ENCODE measurements at regions not wholly inside any gene's neighbourhood (a gene's known extent, or its start where the extent isn't known, plus 50 kb on each side); places are given as distances from the start of the nearest gene placed in this dataset.

- H3K27me3 ChIP-seq (ENCODE audit: low read length), result no peaks in the 10 kb centered on the region; the same call in 1 of the 2 replicates
- no peaks in the 10 kb centered on the region for H3K9me3 ChIP-seq (ENCODE audit: low read length)
- ChIA-PET POLR2A (ENCODE audit: unreplicated experiment) (no interaction called here), CTCF (no interaction called here)
- no peaks in the 10 kb centered on the region for H3K36me3 ChIP-seq (ENCODE audit: low read depth, low read length)
- TF ChIP-seq EZH2 (IDR thresholded peaks at IDR 0.05; ENCODE audit: low read length, unreplicated experiment), result no peak
- TF ChIP-seq CTCF (conservative IDR thresholded peaks at IDR 0.05; ENCODE audit: low read depth, low read length), result no peak
- TF ChIP-seq EZH2phosphoT487 (IDR thresholded peaks at IDR 0.05; ENCODE audit: borderline replicate concordance, low read length), result no peak
- no peak overlapping the region for H2AFZ ChIP-seq (ENCODE audit: low read length)
- H3K27ac ChIP-seq (ENCODE audit: low read length), result no peak overlapping the region
- no peaks in the 10 kb centered on the region for H3K9me2 ChIP-seq (replicated peaks; ENCODE audit: low read length)
- intact Hi-C loops (cut with micrococcal nuclease), result no loop called here
- no peak overlapping the region for H3K4me2 ChIP-seq (ENCODE audit: low read length)
- H3K4me1 ChIP-seq (ENCODE audit: insufficient read depth, low read length), result no peaks in the 10 kb centered on the region
- H3K79me2 ChIP-seq (ENCODE audit: low read length), result no peaks in the 10 kb centered on the region
- no peaks in the 10 kb centered on the region for H3F3A ChIP-seq (ENCODE audit: low read length, unreplicated experiment)
- no peak overlapping the region for H3K4me3 ChIP-seq (ENCODE audit: low read length)
- no peak overlapping the region for H3K9ac ChIP-seq (ENCODE audit: low read length)
- DNase-seq (no peak), ATAC-seq (no peak)
- no peaks in the 10 kb centered on the region for H4K20me1 ChIP-seq (ENCODE audit: low read length)
- no TSS peak for BruUV-seq (replicated peaks)
These were observed 66.8 kb upstream of the SMAD1 start for GRCh38 chr4:145414841-145415240.

GRCh38 chr4:145414226-145414625, 67.4 kb upstream of the SMAD1 start:
- Histone ChIP-seq H3K9ac (ENCODE audit: low read length) (no peak overlapping the region), H2AFZ (ENCODE audit: low read length) (no peak overlapping the region), H3K4me2 (ENCODE audit: low read length) (no peak overlapping the region), H3K27me3 (ENCODE audit: low read length) (no peaks in the 10 kb centered on the region; the same call in 1 of the 2 replicates), H3K27ac (ENCODE audit: low read length) (no peak overlapping the region), H3K79me2 (ENCODE audit: low read length) (no peaks in the 10 kb centered on the region), H3K4me1 (ENCODE audit: insufficient read depth, low read length) (no peaks in the 10 kb centered on the region), H4K20me1 (ENCODE audit: low read length) (no peaks in the 10 kb centered on the region), H3F3A (ENCODE audit: low read length, unreplicated experiment) (no peaks in the 10 kb centered on the region), H3K9me2 (replicated peaks; ENCODE audit: low read length) (no peaks in the 10 kb centered on the region), H3K9me3 (ENCODE audit: low read length) (no peaks in the 10 kb centered on the region), H3K4me3 (ENCODE audit: low read length) (no peak overlapping the region), H3K36me3 (ENCODE audit: low read depth, low read length) (no peaks in the 10 kb centered on the region)
- ATAC-seq (no peak), DNase-seq (no peak)
- intact Hi-C loops (cut with micrococcal nuclease), result no loop called here
- POLR2A ChIA-PET (ENCODE audit: unreplicated experiment), result no interaction called here
- no TSS peak for BruUV-seq (replicated peaks)
- CTCF ChIA-PET, result no interaction called here
- TF ChIP-seq EZH2 (IDR thresholded peaks at IDR 0.05; ENCODE audit: low read length, unreplicated experiment), result no peak
- no peak for TF ChIP-seq CTCF (conservative IDR thresholded peaks at IDR 0.05; ENCODE audit: low read depth, low read length)
- TF ChIP-seq EZH2phosphoT487 (IDR thresholded peaks at IDR 0.05; ENCODE audit: borderline replicate concordance, low read length), result no peak

GRCh38 chr4:145406970-145407369, 74.7 kb upstream of the SMAD1 start:
- no peaks in the 10 kb centered on the region for H3F3A ChIP-seq (ENCODE audit: low read length, unreplicated experiment)
- BruUV-seq (replicated peaks), result no TSS peak
- no peaks in the 10 kb centered on the region for H3K9me2 ChIP-seq (replicated peaks; ENCODE audit: low read length)
- H3K79me2 ChIP-seq (ENCODE audit: low read length), result no peaks in the 10 kb centered on the region
- no peak overlapping the region for H3K9ac ChIP-seq (ENCODE audit: low read length)
- CTCF ChIA-PET, result no interaction called here
- no peak overlapping the region for H3K4me2 ChIP-seq (ENCODE audit: low read length)
- no peak overlapping the region for H2AFZ ChIP-seq (ENCODE audit: low read length)
- no peak for ATAC-seq
- no peaks in the 10 kb centered on the region for H3K27me3 ChIP-seq (ENCODE audit: low read length)
- H4K20me1 ChIP-seq (ENCODE audit: low read length), result no peaks in the 10 kb centered on the region
- H3K4me1 ChIP-seq (ENCODE audit: insufficient read depth, low read length), result no peaks in the 10 kb centered on the region
- H3K36me3 ChIP-seq (ENCODE audit: low read depth, low read length), result no peaks in the 10 kb centered on the region
- TF ChIP-seq EZH2phosphoT487 (IDR thresholded peaks at IDR 0.05; ENCODE audit: borderline replicate concordance, low read length) (no peak), CTCF (conservative IDR thresholded peaks at IDR 0.05; ENCODE audit: low read depth, low read length) (no peak)
- POLR2A ChIA-PET (ENCODE audit: unreplicated experiment), result no interaction called here
- DNase-seq, result no peak
- intact Hi-C loops (cut with micrococcal nuclease), result no loop called here
- no peaks in the 10 kb centered on the region for H3K9me3 ChIP-seq (ENCODE audit: low read length)
- no peak overlapping the region for H3K27ac ChIP-seq (ENCODE audit: low read length)
- no peak overlapping the region for H3K4me3 ChIP-seq (ENCODE audit: low read length)

Data from PC-3 (cell line).